HepG2 (cell line): ENCODE measurements at regions not wholly inside any gene's neighbourhood (a gene's known extent, or its start where the extent isn't known, plus 50 kb on each side); places are given as distances from the start of the nearest gene placed in this dataset.

Source experiments
- ATAC-seq: fragments of 200-7000 bp; cut with Tn5 transposase; 3 replicates; pipeline ENCODE4 v1.9.1; 2020; ENCODE audit warnings: mild to moderate bottlenecking, moderate library complexity
- BruUV-seq: library from RNA; stranded (reverse); fragments of 400-500 nt; replicated peaks from 2 replicates; lab custom pipeline; 2021; lab: Mats Ljungman, UMichigan
- CTCF ChIA-PET: fragments of 300-600 bp; formaldehyde crosslinking; extraction: SDS; loops from one replicate; lab custom pipeline; 2021; ENCODE audit warnings: low total read pairs, inconsistent platforms, low intra/inter-chr PET ratio; lab: Yijun Ruan, JAX
- POLR2A ChIA-PET: fragments of 350-600 bp; sonication (Branson Sonifier 250); formaldehyde crosslinking; loops from one replicate; lab custom pipeline; 2020; ENCODE audit warnings: antibody characterized with exemption, inconsistent platforms; lab: Yijun Ruan, JAX
- DNase-seq: peaks from one replicate; pipeline ENCODE4 v3.0.0-alpha.2; 2015; ENCODE audit warnings: low spot score
- FAIRE-seq: peaks from 3 replicates; lab custom pipeline; 2011; peaks lifted over from hg19 to GRCh38; lab: Jason Lieb, UNC
- H2AFZ ChIP-seq: one replicate; pipeline ENCODE4 v1.6.1; 2011; ENCODE audit warnings: low read length, inconsistent platforms
- H3K27ac ChIP-seq: fragments of 300-600 bp; 3 replicates; pipeline ENCODE4 v1.8.0; 2011; ENCODE audit warnings: mixed run types, mild to moderate bottlenecking, mixed read lengths, low read length, inconsistent platforms; ENCODE audit not compliant: insufficient read depth; ENCODE audit errors: extremely low read length
- H3K27me3 ChIP-seq, 2 experiments: fragments of 200-600 bp in 1 of 2; 2 replicates in 1 of 2; 3 replicates in 1 of 2; pipeline versions ENCODE4 v1.6.0 to v1.8.0; 2011; ENCODE audit warnings: low read length in 2 of 2, mild to moderate bottlenecking in 2 of 2, moderate library complexity in 2 of 2, inconsistent platforms in 1 of 2; ENCODE audit not compliant: insufficient read depth in 2 of 2, control insufficient read depth in 1 of 2
- H3K36me3 ChIP-seq, 2 experiments: fragments of 200-600 bp in 1 of 2; replicated peaks in 1 of 2; 2 replicates in 1 of 2; 3 replicates in 1 of 2; pipeline versions ENCODE4 v1.5.1 to v1.8.0; 2011; ENCODE audit warnings: low read length in 2 of 2, inconsistent platforms in 1 of 2; ENCODE audit not compliant: insufficient read depth in 2 of 2, control insufficient read depth in 1 of 2
- H3K4me1 ChIP-seq: 2 replicates; pipeline ENCODE4 v1.5.1; 2012; ENCODE audit warnings: low read length, inconsistent platforms; ENCODE audit not compliant: insufficient read depth
- H3K4me2 ChIP-seq: 2 replicates; pipeline ENCODE4 v1.6.0; 2011; ENCODE audit warnings: low read depth, low read length, inconsistent platforms
- H3K4me3 ChIP-seq, 3 experiments: fragments of 200-600 bp in 1 of 3; sonication (generic), shearing (Covaris generic) in 1 of 3; replicated peaks in 1 of 3; 2 replicates each; pipeline ENCODE4 v1.5.1; 2011 to 2016; ENCODE audit warnings: low read length in 3 of 3, inconsistent platforms in 2 of 3, low read depth in 2 of 3, mild to moderate bottlenecking in 2 of 3, control low read depth in 1 of 3, mixed read lengths in 1 of 3; ENCODE audit not compliant: insufficient read depth in 1 of 3
- H3K79me2 ChIP-seq: one replicate; pipeline ENCODE4 v1.6.1; 2011; ENCODE audit warnings: low read length, inconsistent platforms; ENCODE audit not compliant: insufficient read depth
- H3K9ac ChIP-seq: 2 replicates; pipeline ENCODE4 v1.6.0; 2011; ENCODE audit warnings: mild to moderate bottlenecking, low read depth, low read length, inconsistent platforms; ENCODE audit not compliant: insufficient read depth
- H3K9me3 ChIP-seq: 2 replicates; pipeline ENCODE4 v1.5.1; 2012; ENCODE audit warnings: mild to moderate bottlenecking, low read length
- H4K20me1 ChIP-seq: 2 replicates; pipeline ENCODE4 v1.6.0; 2011; ENCODE audit warnings: inconsistent platforms, mild to moderate bottlenecking, low read length, moderate library complexity; ENCODE audit not compliant: insufficient read depth
- FOXK2 ChIP-seq: fragments of 450-650 bp; IDR thresholded peaks from 2 replicates; pipeline ENCODE4 v1.6.1; 2016
- HIVEP1 ChIP-seq: sonication (generic); formaldehyde crosslinking; IDR thresholded peaks from 2 replicates; pipeline ENCODE4 v1.4.0; 2020; ENCODE audit warnings: mild to moderate bottlenecking, missing genetic modification reagents
- MXD4 ChIP-seq: IDR thresholded peaks from 2 replicates; pipeline ENCODE4 v1.6.1; 2016; ENCODE audit warnings: mild to moderate bottlenecking, missing biosample characterization, missing genetic modification reagents
- ONECUT2 ChIP-seq: sonication (generic); formaldehyde crosslinking; IDR thresholded peaks from 2 replicates; pipeline ENCODE4 v1.4.0; 2020; ENCODE audit warnings: missing genetic modification reagents
- POGZ ChIP-seq: sonication (generic); formaldehyde crosslinking; IDR thresholded peaks from 2 replicates; pipeline ENCODE4 v1.4.0; 2020; ENCODE audit warnings: mild to moderate bottlenecking, missing genetic modification reagents
- POLR2AphosphoS2 ChIP-seq: IDR thresholded peaks from 2 replicates; pipeline ENCODE4 v1.6.1; 2011; ENCODE audit warnings: low read depth, low read length, improper control_type of control experiment
- POLR2G ChIP-seq: fragments of 200-400 bp; formaldehyde crosslinking; IDR thresholded peaks from 2 replicates; pipeline ENCODE4 v1.6.1; 2018; ENCODE audit warnings: mild to moderate bottlenecking, low read depth, low read length, moderate library complexity
- SP2 ChIP-seq: sonication (generic); formaldehyde crosslinking; IDR thresholded peaks from 2 replicates; pipeline ENCODE4 v1.5.1; 2020; ENCODE audit warnings: mild to moderate bottlenecking, missing genetic modification reagents
- TSC22D2 ChIP-seq: sonication (generic); formaldehyde crosslinking; IDR thresholded peaks from 2 replicates; pipeline ENCODE4 v1.5.1; 2020; ENCODE audit warnings: missing genetic modification reagents, mild to moderate bottlenecking, borderline replicate concordance
- ZIK1 ChIP-seq: sonication (generic); formaldehyde crosslinking; IDR thresholded peaks from 2 replicates; pipeline ENCODE4 v1.5.0; 2020; ENCODE audit warnings: mild to moderate bottlenecking, low read depth, missing genetic modification reagents, borderline replicate concordance
- ZNF547 ChIP-seq: sonication (generic); formaldehyde crosslinking; IDR thresholded peaks from 2 replicates; pipeline ENCODE4 v1.5.1; 2020; ENCODE audit warnings: mild to moderate bottlenecking, missing genetic modification reagents
- ZNF7 ChIP-seq: IDR thresholded peaks from 2 replicates; pipeline ENCODE4 v1.6.1; 2016; ENCODE audit warnings: missing biosample characterization, missing genetic modification reagents
- ZNF773 ChIP-seq: sonication (generic); formaldehyde crosslinking; IDR thresholded peaks from 2 replicates; pipeline ENCODE4 v1.4.0; 2020; ENCODE audit warnings: missing genetic modification reagents, borderline replicate concordance
- ZNF850 ChIP-seq: sonication (generic); formaldehyde crosslinking; conservative IDR thresholded peaks from 2 replicates; pipeline ENCODE4 v1.9.0; 2021; ENCODE audit warnings: mild to moderate bottlenecking, missing genetic modification reagents
- ZSCAN12 ChIP-seq: sonication (generic); formaldehyde crosslinking; IDR thresholded peaks from 2 replicates; pipeline ENCODE4 v1.9.0; 2021; ENCODE audit warnings: mild to moderate bottlenecking, missing genetic modification reagents
- WGBS: methylation state at CpG from one replicate; pipeline ENCODE4 v1.1.6; 2017; ENCODE audit warnings: low lambda C conversion rate; 5-methylcytosine and 5-hydroxymethylcytosine counted together
- in situ Hi-C: cut with HindIII; loops from 2 replicates; pipeline ENCODE4 v1.10.0; 2017; ENCODE audit warnings: low pct_unique_long_range_greater_than_20kb; ENCODE audit not compliant: extremely low pct_ligation_motif_present
- intact Hi-C: fragments of 100-400 bp; cut with micrococcal nuclease; formaldehyde crosslinking; loops from one replicate; pipeline ENCODE4 v1.10.0; 2022; ENCODE audit not compliant: unreplicated experiment
- TF ChIP-seq, protein P1 (sequence below): sonication (generic); formaldehyde crosslinking; IDR thresholded peaks from 2 replicates; pipeline ENCODE4 v1.5.0; 2020; ENCODE audit warnings: mild to moderate bottlenecking, missing genetic modification reagents
- TF ChIP-seq, protein P2 (sequence below): sonication (generic); formaldehyde crosslinking; conservative IDR thresholded peaks from 2 replicates; pipeline ENCODE4 v1.8.0; 2022; ENCODE audit warnings: missing genetic modification reagents
- TF ChIP-seq, protein P3 (sequence below): sonication (generic); formaldehyde crosslinking; IDR thresholded peaks from 2 replicates; pipeline ENCODE4 v1.4.0; 2020; ENCODE audit warnings: missing genetic modification reagents

DNA sequence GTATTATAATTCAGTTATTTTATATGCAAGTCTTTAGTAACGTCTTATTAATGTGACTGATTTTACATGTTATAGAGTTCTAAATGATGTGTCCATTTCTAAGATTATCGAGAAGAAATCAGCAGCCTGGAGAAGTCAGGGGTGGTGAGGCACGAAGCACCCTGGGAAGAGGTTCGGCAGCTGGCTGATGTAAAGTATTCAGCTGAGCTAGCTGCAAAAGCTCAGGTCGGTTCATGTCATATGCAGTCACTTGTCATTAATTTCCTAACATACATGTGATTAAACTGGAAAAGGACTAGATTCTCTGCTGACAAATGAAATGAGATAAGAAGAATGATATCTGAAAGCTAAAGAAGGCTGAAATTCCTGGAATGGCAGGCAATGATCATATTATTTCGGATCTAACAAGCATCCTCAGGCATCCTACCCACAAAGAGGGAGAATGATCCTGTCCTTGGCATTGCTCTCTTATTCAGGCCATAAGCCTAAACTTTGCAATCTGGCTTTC is 383.0 kb upstream of the SLITRK1 start (continued):
- TF ChIP-seq, protein P1, sequence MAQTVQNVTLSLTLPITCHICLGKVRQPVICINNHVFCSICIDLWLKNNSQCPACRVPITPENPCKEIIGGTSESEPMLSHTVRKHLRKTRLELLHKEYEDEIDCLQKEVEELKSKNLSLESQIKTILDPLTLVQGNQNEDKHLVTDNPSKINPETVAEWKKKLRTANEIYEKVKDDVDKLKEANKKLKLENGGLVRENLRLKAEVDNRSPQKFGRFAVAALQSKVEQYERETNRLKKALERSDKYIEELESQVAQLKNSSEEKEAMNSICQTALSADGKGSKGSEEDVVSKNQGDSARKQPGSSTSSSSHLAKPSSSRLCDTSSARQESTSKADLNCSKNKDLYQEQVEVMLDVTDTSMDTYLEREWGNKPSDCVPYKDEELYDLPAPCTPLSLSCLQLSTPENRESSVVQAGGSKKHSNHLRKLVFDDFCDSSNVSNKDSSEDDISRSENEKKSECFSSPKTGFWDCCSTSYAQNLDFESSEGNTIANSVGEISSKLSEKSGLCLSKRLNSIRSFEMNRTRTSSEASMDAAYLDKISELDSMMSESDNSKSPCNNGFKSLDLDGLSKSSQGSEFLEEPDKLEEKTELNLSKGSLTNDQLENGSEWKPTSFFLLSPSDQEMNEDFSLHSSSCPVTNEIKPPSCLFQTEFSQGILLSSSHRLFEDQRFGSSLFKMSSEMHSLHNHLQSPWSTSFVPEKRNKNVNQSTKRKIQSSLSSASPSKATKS (CRISPR knock-in tag), result no peak
- TF ChIP-seq, all 625 proteins: peak for 0

DNA sequence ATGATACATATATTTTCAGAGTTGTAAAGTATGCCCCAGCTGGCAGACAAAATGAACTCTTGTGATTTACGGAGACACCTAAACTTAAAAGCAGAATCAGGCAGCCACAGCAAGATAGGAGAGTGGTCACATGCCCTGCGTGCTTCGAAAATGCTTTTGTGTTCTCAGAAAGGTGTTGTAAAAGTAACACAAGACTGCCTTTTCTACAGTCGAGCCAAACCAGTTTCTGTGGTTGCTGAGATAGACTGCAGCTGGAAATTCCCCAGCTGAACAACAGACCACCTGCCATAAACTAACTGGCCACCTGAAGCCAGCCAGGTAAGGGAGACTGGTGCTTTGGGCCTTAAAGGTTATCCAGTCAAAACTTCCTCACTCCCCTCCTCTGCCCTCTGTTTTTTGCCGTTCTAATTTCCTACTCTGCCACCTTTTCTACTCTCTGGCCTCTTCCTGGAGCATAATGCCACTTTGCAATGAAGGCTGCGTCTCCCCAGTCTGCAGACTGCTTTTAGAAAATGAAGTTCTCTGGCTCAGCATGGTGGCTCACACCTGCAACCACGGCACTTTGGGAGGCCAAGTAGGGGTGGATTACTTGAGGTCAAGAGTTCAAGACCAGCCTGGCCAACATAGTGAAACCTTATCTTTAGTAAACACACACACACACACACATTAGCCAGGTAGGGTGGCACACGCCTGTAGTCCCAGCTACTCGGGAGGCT is 381.2 kb upstream of the SLITRK1 start:
- ChIA-PET POLR2A (no interaction called here), CTCF (no interaction called here)
- Histone ChIP-seq H3K4me3 (no peak overlapping the region), H3K27me3 (no peaks in the 10 kb centered on the region), H3K9ac (no peak overlapping the region), H3K4me1 (no peaks in the 10 kb centered on the region), H3K79me2 (no peaks in the 10 kb centered on the region), H2AFZ (no peak overlapping the region), H3K4me2 (no peak overlapping the region), H3K27ac (no peak overlapping the region), H3K9me3 (no peaks in the 10 kb centered on the region), H3K36me3 (no peaks in the 10 kb centered on the region), H4K20me1 (no peaks in the 10 kb centered on the region)
- in situ Hi-C loops (no loop called here), intact Hi-C loops (no loop called here)
- WGBS, result 29% methylated on average over 9 of the region's 9 CpGs
- FAIRE-seq (no peak), ATAC-seq (no peak), DNase-seq (no peak)
- BruUV-seq, result no TSS peak
- TF ChIP-seq ZSCAN12 (CRISPR knock-in tag) (no peak), ZNF850 (CRISPR knock-in tag) (no peak), ZNF547 (CRISPR knock-in tag) (no peak), ZIK1 (CRISPR knock-in tag) (no peak), ZNF773 (CRISPR knock-in tag) (no peak), MXD4 (no peak), POGZ (CRISPR knock-in tag) (no peak), POLR2AphosphoS2 (no peak), ONECUT2 (CRISPR knock-in tag) (no peak), HIVEP1 (CRISPR knock-in tag) (no peak), SP2 (CRISPR knock-in tag) (no peak), FOXK2 (no peak), POLR2G (no peak), ZNF7 (CRISPR knock-in tag) (no peak), TSC22D2 (CRISPR knock-in tag) (no peak)
- TF ChIP-seq, protein P2, sequence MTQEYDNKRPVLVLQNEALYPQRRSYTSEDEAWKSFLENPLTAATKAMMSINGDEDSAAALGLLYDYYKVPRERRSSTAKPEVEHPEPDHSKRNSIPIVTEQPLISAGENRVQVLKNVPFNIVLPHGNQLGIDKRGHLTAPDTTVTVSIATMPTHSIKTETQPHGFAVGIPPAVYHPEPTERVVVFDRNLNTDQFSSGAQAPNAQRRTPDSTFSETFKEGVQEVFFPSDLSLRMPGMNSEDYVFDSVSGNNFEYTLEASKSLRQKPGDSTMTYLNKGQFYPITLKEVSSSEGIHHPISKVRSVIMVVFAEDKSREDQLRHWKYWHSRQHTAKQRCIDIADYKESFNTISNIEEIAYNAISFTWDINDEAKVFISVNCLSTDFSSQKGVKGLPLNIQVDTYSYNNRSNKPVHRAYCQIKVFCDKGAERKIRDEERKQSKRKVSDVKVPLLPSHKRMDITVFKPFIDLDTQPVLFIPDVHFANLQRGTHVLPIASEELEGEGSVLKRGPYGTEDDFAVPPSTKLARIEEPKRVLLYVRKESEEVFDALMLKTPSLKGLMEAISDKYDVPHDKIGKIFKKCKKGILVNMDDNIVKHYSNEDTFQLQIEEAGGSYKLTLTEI, result no peak
- TF ChIP-seq, protein P3, sequence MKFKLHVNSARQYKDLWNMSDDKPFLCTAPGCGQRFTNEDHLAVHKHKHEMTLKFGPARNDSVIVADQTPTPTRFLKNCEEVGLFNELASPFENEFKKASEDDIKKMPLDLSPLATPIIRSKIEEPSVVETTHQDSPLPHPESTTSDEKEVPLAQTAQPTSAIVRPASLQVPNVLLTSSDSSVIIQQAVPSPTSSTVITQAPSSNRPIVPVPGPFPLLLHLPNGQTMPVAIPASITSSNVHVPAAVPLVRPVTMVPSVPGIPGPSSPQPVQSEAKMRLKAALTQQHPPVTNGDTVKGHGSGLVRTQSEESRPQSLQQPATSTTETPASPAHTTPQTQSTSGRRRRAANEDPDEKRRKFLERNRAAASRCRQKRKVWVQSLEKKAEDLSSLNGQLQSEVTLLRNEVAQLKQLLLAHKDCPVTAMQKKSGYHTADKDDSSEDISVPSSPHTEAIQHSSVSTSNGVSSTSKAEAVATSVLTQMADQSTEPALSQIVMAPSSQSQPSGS (CRISPR knock-in tag), result no peak
